ENCODE measurements at regions not wholly inside any gene's neighbourhood (a gene's known extent, or its start where the extent isn't known, plus 50 kb on each side); places are given as distances from the start of the nearest gene placed in this dataset.

DNA sequence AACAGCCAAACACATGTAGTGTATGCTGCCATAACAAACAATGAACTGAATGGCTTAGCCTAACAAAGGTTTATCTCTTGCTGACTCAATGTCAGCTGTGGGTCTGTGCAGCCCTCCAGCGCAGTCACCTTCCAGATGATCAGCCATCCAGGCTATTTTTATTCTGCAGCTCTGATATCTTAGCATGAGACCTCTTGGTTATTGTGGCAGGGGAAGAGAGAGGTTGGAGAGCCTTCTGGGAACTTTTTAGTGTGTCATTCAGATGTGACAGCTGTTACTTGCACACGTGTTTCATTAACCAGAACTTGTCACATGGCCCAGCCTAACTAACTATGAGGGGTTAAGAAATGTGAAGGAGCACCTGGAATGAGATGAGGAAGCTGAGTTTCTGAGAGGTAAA, 202.5 kb downstream of the DHX35 start:
- DNase-seq (ENCODE audit: low read depth in 2 of 2): no peak

- no peak for DNase-seq (ENCODE audit: low read depth in 2 of 2)
These were observed 201.8 kb downstream of the DHX35 start for GRCh38 chr20:39163993-39164392.

DNA sequence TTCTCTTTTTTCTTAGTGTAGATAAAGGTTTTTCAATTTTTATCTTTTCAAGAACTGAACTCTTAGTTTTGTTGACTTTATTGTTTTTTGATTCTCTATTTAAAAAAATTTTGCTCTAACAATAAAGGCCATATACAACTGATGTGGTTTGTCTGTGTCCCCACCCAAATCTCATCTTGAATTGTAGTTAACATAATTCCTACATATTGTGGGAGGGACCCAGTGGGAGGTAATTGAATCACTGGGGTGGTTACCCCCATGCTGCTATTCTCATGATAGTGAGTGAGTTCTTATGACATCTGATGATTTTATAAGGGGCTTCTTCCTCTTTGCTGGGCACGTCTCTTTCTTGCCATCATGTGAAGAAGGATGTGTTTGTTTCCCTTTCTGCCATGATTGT, 199.8 kb downstream of the DHX35 start:
- no peak for DNase-seq (ENCODE audit: low read depth in 2 of 2)

DNA sequence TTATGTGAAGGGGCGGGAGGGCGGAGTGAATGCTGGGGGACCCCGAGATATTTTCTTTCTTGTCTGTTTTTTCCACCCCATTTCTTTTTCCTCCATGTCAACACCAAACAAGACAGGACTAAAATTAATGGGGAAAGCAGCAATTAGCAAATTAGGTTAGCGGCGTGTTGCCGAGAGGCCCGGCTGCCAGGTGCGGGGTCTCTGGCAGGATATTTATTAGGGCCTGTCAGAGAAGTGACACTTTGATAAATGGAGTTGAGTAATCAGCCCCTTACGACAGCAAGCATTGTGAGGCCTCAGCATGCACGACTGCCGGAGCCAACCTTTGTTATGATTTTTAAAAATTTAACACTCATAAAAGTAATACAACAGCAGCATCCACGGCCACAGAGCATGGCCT, 193.8 kb downstream of the DHX35 start:
- no peak for DNase-seq (ENCODE audit: low read depth in 2 of 2)

DNA sequence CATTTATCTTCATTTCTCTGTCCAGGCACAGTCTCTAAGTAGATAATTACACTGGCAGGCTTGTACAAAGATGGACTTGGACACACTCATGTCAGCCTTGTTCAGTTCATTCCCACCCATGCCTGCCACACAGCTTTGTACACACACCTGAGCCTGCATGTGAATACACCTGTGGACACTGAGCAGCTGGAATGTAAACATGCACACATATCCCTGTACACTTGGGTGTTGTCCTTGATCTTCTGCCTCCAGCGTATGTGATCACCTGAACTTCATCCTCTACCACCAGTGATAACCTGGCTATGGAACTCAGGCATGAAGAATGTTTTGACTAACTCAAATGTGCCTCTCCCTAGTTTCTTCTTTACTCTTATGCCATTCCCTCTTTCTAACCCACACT, 190.6 kb downstream of the DHX35 start:
- no peak for DNase-seq (ENCODE audit: low read depth in 2 of 2)

- DNase-seq (ENCODE audit: low read depth in 2 of 2): no peak
These were observed 190.0 kb downstream of the DHX35 start for GRCh38 chr20:39152126-39152525.

DNA sequence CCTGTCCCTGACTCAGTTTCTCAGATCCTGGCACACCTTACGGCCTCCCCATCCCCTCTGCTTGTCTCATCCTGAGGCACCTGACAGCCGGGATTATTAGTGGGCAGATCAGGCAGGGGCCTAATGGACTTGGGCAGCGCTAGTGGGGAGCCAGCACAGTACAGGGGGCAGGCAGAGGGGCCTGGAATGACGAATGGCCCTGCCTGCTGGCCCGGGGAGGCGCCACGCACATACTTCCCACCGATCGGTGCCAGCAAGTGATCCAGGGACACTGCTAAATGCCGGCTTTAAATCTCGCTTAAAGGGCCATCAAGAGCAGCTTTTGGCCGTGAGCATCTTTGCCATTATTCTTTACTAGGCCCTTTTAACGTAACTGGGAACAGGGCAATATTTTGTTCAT, 188.4 kb downstream of the DHX35 start:
- DNase-seq (ENCODE audit: low read depth in 2 of 2): no peak

- no peak for DNase-seq (ENCODE audit: low read depth in 2 of 2)
These were observed 184.2 kb downstream of the DHX35 start for GRCh38 chr20:39146394-39146793.

GRCh38 chr20:39145921-39146320, 183.8 kb downstream of the DHX35 start:
- no peak for DNase-seq (ENCODE audit: low read depth in 2 of 2)

GRCh38 chr20:39144757-39145156, 182.6 kb downstream of the DHX35 start:
- no peak for DNase-seq (ENCODE audit: low read depth in 2 of 2)

DNA sequence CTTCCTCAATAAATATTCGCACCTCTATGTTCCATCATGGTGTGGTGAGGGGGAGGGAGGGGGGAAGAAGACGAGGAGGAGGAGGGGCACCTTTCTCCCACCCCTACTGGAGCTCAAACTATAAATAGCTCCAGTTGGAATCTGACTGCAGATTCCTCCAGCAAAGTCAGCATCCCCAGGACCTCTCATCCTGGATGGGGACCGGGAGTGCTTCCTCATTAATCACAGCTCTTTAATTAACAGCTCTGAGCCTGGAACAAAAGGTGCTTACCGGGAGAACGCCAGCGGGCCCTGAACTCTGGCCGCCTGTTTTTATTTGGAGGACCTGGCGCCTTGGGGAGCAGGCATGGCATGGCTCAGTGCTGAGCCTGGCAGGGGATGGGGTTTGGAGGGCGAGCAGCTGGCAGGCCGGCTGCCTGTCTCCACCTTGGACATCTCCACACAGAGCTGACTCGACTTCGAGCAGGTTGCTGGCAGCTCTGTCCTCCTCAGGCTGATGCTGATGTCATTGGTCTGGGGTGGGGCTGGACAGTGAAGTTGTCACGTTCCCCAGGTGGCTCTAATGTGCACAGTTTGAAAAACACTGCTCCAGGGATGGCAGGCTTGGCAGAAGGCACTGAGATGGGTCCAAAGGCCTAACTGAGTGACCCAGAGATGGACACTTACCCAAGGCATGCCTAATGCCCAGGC, 180.4 kb downstream of the DHX35 start:
- no peak for DNase-seq (ENCODE audit: low read depth in 2 of 2)

DNA sequence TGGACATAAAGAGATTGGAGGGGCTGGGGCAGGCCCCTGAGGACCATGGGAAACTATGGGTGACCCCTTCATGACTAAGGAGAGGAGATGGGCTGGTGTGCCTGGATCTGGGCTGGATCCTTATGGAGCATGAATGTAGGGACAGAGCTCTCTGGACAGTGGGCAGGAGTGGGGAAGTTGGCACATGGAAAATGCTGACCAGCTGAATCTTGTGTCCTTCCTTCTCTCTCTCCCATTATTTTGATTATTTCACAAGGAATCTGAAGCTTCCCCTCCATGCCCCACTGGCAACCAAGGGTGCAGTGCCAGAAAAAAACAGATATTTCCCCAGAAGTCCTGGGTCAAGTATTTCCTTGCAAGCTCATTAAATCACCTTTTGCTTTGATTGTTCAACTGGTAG, 175.2 kb downstream of the DHX35 start:
- DNase-seq (ENCODE audit: low read depth in 2 of 2): no peak

GRCh38 chr20:39136798-39137197, 174.7 kb downstream of the DHX35 start:
- DNase-seq (ENCODE audit: low read depth in 2 of 2): no peak

GRCh38 chr20:39135885-39136544, 173.9 kb downstream of the DHX35 start:
- DNase-seq (ENCODE audit: low read depth in 2 of 2): no peak

DNA sequence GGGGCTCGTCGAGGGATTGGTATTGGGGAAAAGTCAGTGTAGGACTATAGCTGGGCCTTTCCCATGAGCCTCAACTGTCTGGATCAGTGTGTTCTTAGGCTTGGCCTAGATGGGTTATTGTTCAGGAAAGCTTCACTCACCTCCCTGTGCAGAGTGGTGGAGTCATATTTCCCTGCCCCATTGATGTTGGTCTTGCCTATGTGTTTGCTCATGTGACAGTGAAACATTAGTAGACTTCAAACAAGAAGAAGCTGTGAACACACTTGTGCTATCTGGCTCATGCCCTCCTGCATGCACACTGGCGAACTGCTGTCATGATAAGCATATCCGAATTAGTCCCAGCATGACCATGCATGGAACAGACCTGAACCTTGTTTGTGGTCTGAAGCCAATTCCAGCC, 171.1 kb downstream of the DHX35 start:
- no peak for DNase-seq (ENCODE audit: low read depth in 2 of 2)

DNA sequence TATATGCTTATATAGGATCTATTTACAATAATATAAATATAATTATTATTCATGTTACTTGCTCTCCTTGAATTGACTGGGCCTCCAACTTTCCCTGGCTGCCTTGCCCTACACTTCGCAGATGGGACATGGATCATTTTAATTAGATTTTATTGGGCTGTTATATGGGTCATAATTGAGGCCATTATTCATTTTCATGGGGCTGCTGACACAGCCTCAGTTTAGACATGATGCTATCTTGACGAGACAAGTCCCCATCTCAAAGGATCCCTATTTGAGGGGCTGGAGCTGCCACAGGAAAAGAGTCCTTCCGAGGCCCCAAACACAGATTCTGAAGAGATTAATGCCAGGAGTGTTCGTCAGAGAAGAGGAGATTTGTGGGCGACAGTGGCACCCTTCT, 170.4 kb downstream of the DHX35 start:
- DNase-seq (ENCODE audit: low read depth in 2 of 2): no peak

- DNase-seq (ENCODE audit: low read depth in 2 of 2): no peak
These were observed 169.9 kb downstream of the DHX35 start for GRCh38 chr20:39132093-39132492.

GRCh38 chr20:39130627-39131026, 168.5 kb downstream of the DHX35 start:
- no peak for DNase-seq (ENCODE audit: low read depth in 2 of 2)

GRCh38 chr20:39129523-39129922, 167.4 kb downstream of the DHX35 start:
- no peak for DNase-seq (ENCODE audit: low read depth in 2 of 2)

- DNase-seq (ENCODE audit: low read depth in 2 of 2): no peak
These were observed 161.9 kb downstream of the DHX35 start for GRCh38 chr20:39124064-39124463.

- DNase-seq (ENCODE audit: low read depth in 2 of 2): no peak
These were observed 161.0 kb downstream of the DHX35 start for GRCh38 chr20:39123185-39123557.

DNA sequence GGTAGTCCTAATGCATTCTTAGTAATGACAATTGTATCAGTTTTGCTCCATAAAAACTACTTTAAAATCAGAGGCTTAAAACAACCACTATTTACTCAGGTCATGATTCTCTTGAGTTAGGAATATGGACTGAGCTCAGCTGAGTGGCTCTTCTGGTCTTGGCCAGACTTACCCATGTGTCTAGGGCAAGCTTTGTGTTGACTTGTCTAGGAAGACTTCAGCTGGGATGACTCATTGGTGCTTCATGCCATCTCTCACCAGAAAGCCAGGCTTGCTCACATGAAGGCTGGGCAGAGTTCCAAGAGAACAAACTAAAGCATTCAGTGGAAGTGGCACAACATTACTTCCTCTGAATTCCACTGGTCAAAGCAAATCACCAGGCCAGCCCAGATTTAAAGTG, 155.3 kb downstream of the DHX35 start:
- DNase-seq (ENCODE audit: low read depth in 2 of 2): no peak

- no peak for DNase-seq (ENCODE audit: low read depth in 2 of 2)
These were observed 153.9 kb downstream of the DHX35 start for GRCh38 chr20:39116020-39116419.

DNA sequence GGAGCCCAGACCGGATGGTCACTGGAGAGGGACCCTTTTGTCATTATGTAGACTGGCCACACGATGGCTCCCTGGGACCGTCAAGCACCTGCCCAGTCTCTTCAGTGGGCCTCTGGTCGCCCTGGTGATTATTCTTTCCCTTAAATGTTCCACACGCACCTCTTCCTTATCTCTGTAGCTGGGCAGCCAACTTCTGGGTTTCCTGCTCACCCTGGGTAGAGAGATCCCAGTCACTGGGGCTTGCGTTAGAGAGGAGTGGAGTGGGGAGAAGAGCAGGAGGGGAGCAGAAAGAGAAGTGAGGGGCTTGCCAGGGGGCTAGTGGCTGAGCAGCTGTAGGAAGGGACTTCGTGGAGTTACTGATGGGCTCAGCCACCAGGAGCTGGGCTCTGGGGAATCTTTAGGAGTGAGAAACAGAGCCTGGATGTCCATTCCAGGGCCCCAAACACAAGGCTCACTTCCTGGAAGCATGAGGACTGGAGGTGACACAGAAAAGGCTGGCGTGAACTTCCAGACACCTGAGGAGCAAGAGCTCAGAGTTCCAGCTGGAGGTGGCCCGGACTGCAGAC, 150.1 kb downstream of the DHX35 start:
- no peak for DNase-seq (ENCODE audit: low read depth in 2 of 2)

Data from activated CD4-positive, alpha-beta T cell treated with anti-CD3 and anti-CD28 coated beads for 24 hours (primary cell).